Endodermal cell (in vitro differentiated cells): ENCODE measurements at regions not wholly inside any gene's neighbourhood (a gene's known extent, or its start where the extent isn't known, plus 50 kb on each side); places are given as distances from the start of the nearest gene placed in this dataset.

Experiments used
- DNase-seq: peaks from one replicate; pipeline ENCODE4 v3.0.0-alpha.2; 2017
- H3K27ac ChIP-seq: 2 replicates; pipeline ENCODE4 v1.5.1; 2013; ENCODE audit warnings: mild to moderate bottlenecking, low read depth, low read length, moderate library complexity
- H3K27me3 ChIP-seq: 2 replicates; pipeline ENCODE4 v1.6.1; 2013; ENCODE audit warnings: mild to moderate bottlenecking, low read length, moderate library complexity; ENCODE audit not compliant: insufficient read depth, control insufficient read depth, poor library complexity, severe bottlenecking
- H3K36me3 ChIP-seq: 2 replicates; pipeline ENCODE4 v1.7.0; 2013; ENCODE audit warnings: mild to moderate bottlenecking, low read length, moderate library complexity; ENCODE audit not compliant: control insufficient read depth, insufficient read depth
- H3K4me1 ChIP-seq: one replicate; pipeline ENCODE4 v1.7.0; 2013; ENCODE audit warnings: low read length; ENCODE audit not compliant: control insufficient read depth, insufficient read depth
- H3K4me3 ChIP-seq: 2 replicates; pipeline ENCODE4 v1.5.1; 2013; ENCODE audit warnings: mild to moderate bottlenecking, low read length, moderate library complexity
- H3K9ac ChIP-seq: 2 replicates; pipeline ENCODE4 v1.6.1; 2013; ENCODE audit warnings: mild to moderate bottlenecking, low read length, moderate library complexity; ENCODE audit not compliant: poor library complexity, severe bottlenecking; ENCODE audit errors: extremely low read depth
- H3K9me3 ChIP-seq: 2 replicates; pipeline ENCODE4 v1.6.1; 2013; ENCODE audit warnings: mild to moderate bottlenecking, low read length, moderate library complexity; ENCODE audit not compliant: control insufficient read depth
- H3K27ac Mint-ChIP-seq: 2 replicates; pipeline ENCODE4 v1.8.0; 2020; ENCODE audit warnings: mixed read lengths
- H3K27me3 Mint-ChIP-seq: 2 replicates; pipeline ENCODE4 v1.8.0; 2021; ENCODE audit warnings: mild to moderate bottlenecking, mixed read lengths; ENCODE audit not compliant: insufficient read depth
- H3K36me3 Mint-ChIP-seq: 2 replicates; pipeline ENCODE4 v1.8.0; 2020; ENCODE audit warnings: low read depth, mixed read lengths
- H3K4me1 Mint-ChIP-seq: 2 replicates; pipeline ENCODE4 v1.8.0; 2020; ENCODE audit warnings: mixed read lengths
- H3K4me3 Mint-ChIP-seq: 2 replicates; pipeline ENCODE4 v1.8.0; 2020; ENCODE audit warnings: mild to moderate bottlenecking, moderate library complexity, mixed read lengths
- H3K9me3 Mint-ChIP-seq: 2 replicates; pipeline ENCODE4 v1.8.0; 2020; ENCODE audit warnings: mild to moderate bottlenecking, mixed read lengths
- CTCF ChIP-seq: fragments of 200-600 bp; sonication (generic); conservative IDR thresholded peaks from 2 replicates; pipeline ENCODE4 v1.5.0; 2021; ENCODE audit warnings: antibody characterized with exemption, mild to moderate bottlenecking
- WGBS, 2 experiments: methylation state at CpG; one replicate each; pipeline versions ENCODE4 v1.1.5 to v1.1.7; 2013; ENCODE audit warnings: missing lambda C conversion rate in 2 of 2, mixed read lengths in 1 of 2; ENCODE audit not compliant: insufficient coverage in 1 of 2, insufficient read length in 1 of 2; 5-methylcytosine and 5-hydroxymethylcytosine counted together

GRCh38 chr5:91436241-91436640, 53.1 kb upstream of the ARRDC3 start:
- Mint-ChIP-seq H3K27me3 (no peaks in the 10 kb centered on the region), H3K27ac (no peak overlapping the region), H3K4me1 (peaks cover 13% of the 10 kb centered on the region), H3K36me3 (no peaks in the 10 kb centered on the region), H3K4me3 (no peak overlapping the region), H3K9me3 (no peaks in the 10 kb centered on the region)
- no peaks in the 10 kb centered on the region for H3K36me3 ChIP-seq
- WGBS, 2 experiments, result 93% methylated on average over 3 of the region's 3 CpGs; no CpG with 5 or more reads in 1 of the 2 experiments
- no peak overlapping the region for H3K9ac ChIP-seq
- H3K9me3 ChIP-seq, result no peaks in the 10 kb centered on the region
- H3K27me3 ChIP-seq, result no peaks in the 10 kb centered on the region
- no peak for TF ChIP-seq CTCF
- peaks cover 10% of the 10 kb centered on the region for H3K4me1 ChIP-seq
- no peak overlapping the region for H3K27ac ChIP-seq
- DNase-seq, result no peak
- H3K4me3 ChIP-seq, result no peak overlapping the region

- Histone ChIP-seq H3K4me1 (peaks cover 6% of the 10 kb centered on the region), H3K36me3 (no peaks in the 10 kb centered on the region), H3K4me3 (no peak overlapping the region), H3K9me3 (no peaks in the 10 kb centered on the region), H3K27me3 (no peaks in the 10 kb centered on the region), H3K9ac (no peak overlapping the region), H3K27ac (no peak overlapping the region)
- Mint-ChIP-seq H3K4me1 (peaks cover 8% of the 10 kb centered on the region), H3K4me3 (no peak overlapping the region), H3K36me3 (no peaks in the 10 kb centered on the region), H3K9me3 (no peaks in the 10 kb centered on the region), H3K27ac (no peak overlapping the region), H3K27me3 (no peaks in the 10 kb centered on the region)
- no peak for TF ChIP-seq CTCF
- no peak for DNase-seq
Observed at GRCh38 chr5:91434348-91434747, 51.2 kb upstream of the ARRDC3 start.

GRCh38 chr5:91433861-91434260, 50.7 kb upstream of the ARRDC3 start:
- TF ChIP-seq CTCF, result no peak
- Mint-ChIP-seq H3K36me3 (no peaks in the 10 kb centered on the region), H3K27ac (no peak overlapping the region), H3K9me3 (peaks cover 2% of the 10 kb centered on the region), H3K4me1 (peaks cover 7% of the 10 kb centered on the region), H3K4me3 (no peak overlapping the region), H3K27me3 (no peaks in the 10 kb centered on the region)
- no peak overlapping the region for H3K9ac ChIP-seq
- no peak for DNase-seq
- H3K27ac ChIP-seq, result no peak overlapping the region
- H3K36me3 ChIP-seq, result no peaks in the 10 kb centered on the region
- H3K4me3 ChIP-seq, result no peak overlapping the region
- peaks cover 6% of the 10 kb centered on the region for H3K4me1 ChIP-seq
- no peaks in the 10 kb centered on the region for H3K27me3 ChIP-seq
- H3K9me3 ChIP-seq, result no peaks in the 10 kb centered on the region
- 83 to 100% methylated on average over 1 of the region's 1 CpG for WGBS, 2 experiments
